ENCODE measurements at regions not wholly inside any gene's neighbourhood (a gene's known extent, or its start where the extent isn't known, plus 50 kb on each side); places are given as distances from the start of the nearest gene placed in this dataset.
A peak's percentile ranks its signal among the peaks of the same experiment; 100 is the strongest.

GRCh38 chrX:69290292-69290691, 125.0 kb upstream of the PJA1 start:
- no peak overlapping the region for H3K4me3 ChIP-seq (ENCODE audit: control insufficient read depth, low read depth, low read length)
- DNase-seq (ENCODE audit: low read depth), result no peak
- TF ChIP-seq CTCF (conservative IDR thresholded peaks at IDR 0.05; ENCODE audit: control insufficient read depth, insufficient read depth, low read depth, low read length), result no peak

- no peak for TF ChIP-seq CTCF (conservative IDR thresholded peaks at IDR 0.05; ENCODE audit: control insufficient read depth, insufficient read depth, low read depth, low read length)
- DNase-seq (ENCODE audit: low read depth), result no peak
- no peak overlapping the region for H3K4me3 ChIP-seq (ENCODE audit: control insufficient read depth, low read depth, low read length)
Observed at GRCh38 chrX:69289793-69290123, 124.5 kb upstream of the PJA1 start.

- TF ChIP-seq CTCF (conservative IDR thresholded peaks at IDR 0.05; ENCODE audit: control insufficient read depth, insufficient read depth, low read depth, low read length), result no peak
- no peak for DNase-seq (ENCODE audit: low read depth)
- H3K4me3 ChIP-seq (ENCODE audit: control insufficient read depth, low read depth, low read length), result no peak overlapping the region
Observed at GRCh38 chrX:69289046-69289792, 124.0 kb upstream of the PJA1 start.

- no peak for DNase-seq (ENCODE audit: low read depth)
- no peak overlapping the region for H3K4me3 ChIP-seq (ENCODE audit: control insufficient read depth, low read depth, low read length)
- TF ChIP-seq CTCF (conservative IDR thresholded peaks at IDR 0.05; ENCODE audit: control insufficient read depth, insufficient read depth, low read depth, low read length), result no peak
Observed at GRCh38 chrX:69287095-69287494, 121.8 kb upstream of the PJA1 start.

GRCh38 chrX:69286565-69286906, 121.3 kb upstream of the PJA1 start:
- TF ChIP-seq CTCF (conservative IDR thresholded peaks at IDR 0.05; ENCODE audit: control insufficient read depth, insufficient read depth, low read depth, low read length), result no peak
- no peak overlapping the region for H3K4me3 ChIP-seq (ENCODE audit: control insufficient read depth, low read depth, low read length)
- no peak for DNase-seq (ENCODE audit: low read depth)

GRCh38 chrX:69285881-69286564, 120.8 kb upstream of the PJA1 start:
- H3K4me3 ChIP-seq (ENCODE audit: control insufficient read depth, low read depth, low read length), result peak overlapping the region; percentile 35
- peak; percentile 25 for DNase-seq (ENCODE audit: low read depth)
- peak; percentile 68 for TF ChIP-seq CTCF (conservative IDR thresholded peaks at IDR 0.05; ENCODE audit: control insufficient read depth, insufficient read depth, low read depth, low read length)

All from fibroblast of mammary gland (primary cell).